H9 (cell line): ENCODE measurements at regions not wholly inside any gene's neighbourhood (a gene's known extent, or its start where the extent isn't known, plus 50 kb on each side); places are given as distances from the start of the nearest gene placed in this dataset.
"Not testable (repeated sequence)": the region's sequence is repeated elsewhere in the genome, so short reads cannot be mapped to it uniquely, and the experiment has no call there.

Source experiments
- DNase-seq: peaks from one replicate; pipeline ENCODE4 v3.0.0-alpha.2; 2017
- H2AFZ ChIP-seq: one replicate; pipeline ENCODE4 v1.6.1; 2013; ENCODE audit warnings: mild to moderate bottlenecking, low read length, control low read depth, moderate library complexity
- H2AK5ac ChIP-seq: 2 replicates; pipeline ENCODE4 v1.6.1; 2013; ENCODE audit warnings: low read length, control low read depth, mixed read lengths; ENCODE audit not compliant: insufficient read length
- H2BK120ac ChIP-seq: one replicate; pipeline ENCODE4 v1.6.1; 2013; ENCODE audit warnings: low read depth, mild to moderate bottlenecking, low read length, control low read depth, inconsistent platforms; ENCODE audit not compliant: poor library complexity, severe bottlenecking
- H2BK12ac ChIP-seq: 2 replicates; pipeline ENCODE4 v1.6.1; 2013; ENCODE audit warnings: low read length, control low read depth, mixed read lengths, low read depth; ENCODE audit not compliant: insufficient read length
- H2BK15ac ChIP-seq: 2 replicates; pipeline ENCODE4 v1.6.1; 2013; ENCODE audit warnings: low read depth, low read length, control low read depth
- H2BK20ac ChIP-seq: one replicate; pipeline ENCODE4 v1.6.1; 2013; ENCODE audit warnings: low read depth, mild to moderate bottlenecking, low read length, control low read depth, inconsistent platforms; ENCODE audit not compliant: poor library complexity, severe bottlenecking
- H2BK5ac ChIP-seq: 2 replicates; pipeline ENCODE4 v1.6.1; 2013; ENCODE audit warnings: low read length, control low read depth, mixed read lengths; ENCODE audit not compliant: insufficient read length
- H3K14ac ChIP-seq: 2 replicates; pipeline ENCODE4 v1.6.1; 2013; ENCODE audit warnings: low read length, control low read depth; ENCODE audit not compliant: insufficient read depth
- H3K18ac ChIP-seq: 2 replicates; pipeline ENCODE4 v1.6.1; 2013; ENCODE audit warnings: low read depth, mild to moderate bottlenecking, mixed read lengths, low read length, control low read depth; ENCODE audit not compliant: insufficient read length
- H3K23ac ChIP-seq: 2 replicates; pipeline ENCODE4 v1.6.1; 2013; ENCODE audit warnings: low read length, control low read depth, mixed read lengths, low read depth; ENCODE audit not compliant: insufficient read length
- H3K23me2 ChIP-seq: 2 replicates; pipeline ENCODE4 v1.6.1; 2013; ENCODE audit warnings: low read depth, mild to moderate bottlenecking, mixed read lengths, low read length, control low read depth; ENCODE audit not compliant: insufficient read length, poor library complexity, severe bottlenecking
- H3K27ac ChIP-seq: 2 replicates; pipeline ENCODE4 v1.5.1; 2013; ENCODE audit warnings: low read length, control low read depth, mixed read lengths, low read depth; ENCODE audit not compliant: insufficient read length
- H3K27me3 ChIP-seq: 2 replicates; pipeline ENCODE4 v1.6.1; 2013; ENCODE audit warnings: low read length, control low read depth, inconsistent platforms; ENCODE audit not compliant: insufficient read depth
- H3K4ac ChIP-seq: 2 replicates; pipeline ENCODE4 v1.6.1; 2013; ENCODE audit warnings: low read depth, mild to moderate bottlenecking, control low read depth, inconsistent platforms, low read length, moderate library complexity
- H3K4me1 ChIP-seq: 2 replicates; pipeline ENCODE4 v1.6.1; 2013; ENCODE audit warnings: low read length, control low read depth, inconsistent platforms; ENCODE audit not compliant: insufficient read depth
- H3K4me2 ChIP-seq: 2 replicates; pipeline ENCODE4 v1.6.1; 2013; ENCODE audit warnings: low read length, control low read depth, mixed read lengths; ENCODE audit not compliant: insufficient read length, insufficient read depth
- H3K56ac ChIP-seq: 2 replicates; pipeline ENCODE4 v1.6.1; 2013; ENCODE audit warnings: low read depth, mild to moderate bottlenecking, mixed read lengths, low read length, control low read depth; ENCODE audit not compliant: insufficient read length
- H3K79me1 ChIP-seq: 2 replicates; pipeline ENCODE4 v1.6.1; 2013; ENCODE audit warnings: low read depth, mild to moderate bottlenecking, moderate library complexity, low read length, control low read depth, inconsistent platforms; ENCODE audit not compliant: insufficient read depth, poor library complexity, severe bottlenecking
- H3K79me2 ChIP-seq: 2 replicates; pipeline ENCODE4 v1.6.1; 2013; ENCODE audit warnings: low read length, control low read depth, inconsistent platforms; ENCODE audit not compliant: insufficient read depth
- H3K9ac ChIP-seq: 2 replicates; pipeline ENCODE4 v1.6.1; 2013; ENCODE audit warnings: low read length, control low read depth, mixed read lengths; ENCODE audit not compliant: insufficient read length; ENCODE audit errors: extremely low read depth
- H3K9me3 ChIP-seq: one replicate; pipeline ENCODE4 v1.6.1; 2013; ENCODE audit warnings: low read depth, low read length, inconsistent platforms; ENCODE audit not compliant: control insufficient read depth
- H3T11ph ChIP-seq: one replicate; pipeline ENCODE4 v1.6.1; 2013; ENCODE audit warnings: mild to moderate bottlenecking, low read length, control low read depth, inconsistent platforms
- H4K20me1 ChIP-seq: one replicate; pipeline ENCODE4 v1.6.1; 2013; ENCODE audit not compliant: control insufficient read depth, insufficient read length, insufficient read depth
- H4K5ac ChIP-seq: 2 replicates; pipeline ENCODE4 v1.6.1; 2013; ENCODE audit warnings: low read depth, mild to moderate bottlenecking, mixed read lengths, low read length, control low read depth; ENCODE audit not compliant: insufficient read length
- H4K8ac ChIP-seq: replicated peaks from 2 replicates; pipeline ENCODE4 v1.6.1; 2013; ENCODE audit warnings: low read length, control low read depth, mixed read lengths, low read depth; ENCODE audit not compliant: insufficient read length
- H4K91ac ChIP-seq: 2 replicates; pipeline ENCODE4 v1.6.1; 2013; ENCODE audit warnings: low read depth, mild to moderate bottlenecking, moderate library complexity, mixed read lengths, low read length, control low read depth; ENCODE audit not compliant: insufficient read length
- H3K27ac Mint-ChIP-seq, 3 experiments: 2 replicates in 2 of 3; 3 replicates in 1 of 3; pipeline ENCODE4 v1.8.0; 2020 to 2021; ENCODE audit warnings: mixed read lengths in 3 of 3, mild to moderate bottlenecking in 1 of 3, moderate library complexity in 1 of 3
- H3K27me3 Mint-ChIP-seq: 2 replicates; pipeline ENCODE4 v1.8.0; 2021; ENCODE audit warnings: low read depth, mild to moderate bottlenecking, moderate library complexity, mixed read lengths
- H3K36me3 Mint-ChIP-seq, 3 experiments: 2 replicates in 2 of 3; 3 replicates in 1 of 3; pipeline ENCODE4 v1.8.0; 2020 to 2021; ENCODE audit warnings: low read depth in 3 of 3, mixed read lengths in 3 of 3; ENCODE audit not compliant: insufficient read depth in 1 of 3
- H3K4me1 Mint-ChIP-seq, 2 experiments: 2 replicates each; pipeline ENCODE4 v1.8.0; 2020; ENCODE audit warnings: mixed read lengths in 2 of 2
- H3K4me3 Mint-ChIP-seq, 2 experiments: 2 replicates in 1 of 2; 3 replicates in 1 of 2; pipeline ENCODE4 v1.8.0; 2020 to 2021; ENCODE audit warnings: mild to moderate bottlenecking in 2 of 2, mixed read lengths in 2 of 2, moderate library complexity in 1 of 2
- H3K9me3 Mint-ChIP-seq, 2 experiments: 2 replicates in 1 of 2; 3 replicates in 1 of 2; pipeline ENCODE4 v1.8.0; 2020; ENCODE audit warnings: mild to moderate bottlenecking in 2 of 2, mixed read lengths in 2 of 2, moderate library complexity in 1 of 2
- WGBS: extraction: QIAGEN DNeasy Blood & Tissue Kit; methylation state at CpG from one replicate; pipeline ENCODE4 v1.1.7; 2013; ENCODE audit warnings: missing lambda C conversion rate, low lambda C conversion rate, mixed read lengths; ENCODE audit not compliant: insufficient read length; ENCODE audit errors: extremely low coverage; 5-methylcytosine and 5-hydroxymethylcytosine counted together

DNA sequence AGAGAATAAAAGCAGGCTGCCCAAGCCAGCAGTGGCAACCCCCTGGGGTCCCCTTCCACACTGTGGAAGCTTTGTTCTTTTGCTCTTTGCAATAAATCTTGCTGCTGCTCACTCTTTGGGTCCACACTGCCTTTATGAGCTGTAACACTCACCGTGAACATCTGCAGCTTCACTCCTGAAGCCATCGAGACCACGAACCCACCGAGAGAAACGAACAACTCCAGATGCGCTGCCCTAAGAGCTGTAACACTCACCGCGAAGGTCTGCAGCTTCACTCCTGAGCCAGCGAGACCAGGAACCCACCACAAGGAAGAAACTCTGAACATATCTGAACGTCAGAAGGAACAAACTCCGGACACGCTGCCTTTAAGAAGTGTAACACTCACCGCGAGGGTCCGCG lies 1252.9 kb downstream of the STIM2 start:
- H3K27ac ChIP-seq, H2BK15ac ChIP-seq, H3T11ph ChIP-seq, H4K20me1 ChIP-seq, H2BK12ac ChIP-seq, H3K4ac ChIP-seq, H3K4me2 ChIP-seq, H3K79me2 ChIP-seq, H4K91ac ChIP-seq, H3K27me3 ChIP-seq, DNase-seq, H3K9me3 ChIP-seq, H3K27me3 Mint-ChIP-seq, H3K9ac ChIP-seq, H2BK20ac ChIP-seq, H2AFZ ChIP-seq, H3K79me1 ChIP-seq, H3K4me1 Mint-ChIP-seq, H4K5ac ChIP-seq, H3K23ac ChIP-seq, H3K4me1 ChIP-seq, H3K9me3 Mint-ChIP-seq, H2BK5ac ChIP-seq, H3K14ac ChIP-seq, H2BK120ac ChIP-seq, H3K18ac ChIP-seq, H2AK5ac ChIP-seq, H3K56ac ChIP-seq, H4K8ac ChIP-seq, H3K23me2 ChIP-seq, H3K4me3 Mint-ChIP-seq: not testable (repeated sequence)
- no CpG with 5 or more reads among the region's 16 CpGs for WGBS
- peaks cover 0 to 12% (median 7%) of the 10 kb centered on the region in 3 experiments; a peak in 4 of 7 replicates for H3K36me3 Mint-ChIP-seq
- peak overlapping the region in 1 of 3 experiments; percentile 67; a peak in 1 of 7 replicates for H3K27ac Mint-ChIP-seq

GRCh38 chr4:28116526-28117083 lies 1256.0 kb downstream of the STIM2 start:
- H2BK120ac ChIP-seq, H4K91ac ChIP-seq, H3K14ac ChIP-seq, H3K4ac ChIP-seq, H3K4me1 ChIP-seq, H3K23me2 ChIP-seq, H3K27ac ChIP-seq, H3T11ph ChIP-seq, H4K8ac ChIP-seq, H2BK12ac ChIP-seq, H3K18ac ChIP-seq, H3K27me3 ChIP-seq, H3K56ac ChIP-seq, H3K4me2 ChIP-seq, H3K27me3 Mint-ChIP-seq, H4K20me1 ChIP-seq, H2BK15ac ChIP-seq, H3K9ac ChIP-seq, H3K4me1 Mint-ChIP-seq, H3K9me3 Mint-ChIP-seq, DNase-seq, H3K23ac ChIP-seq, H2BK5ac ChIP-seq, H2BK20ac ChIP-seq, H2AK5ac ChIP-seq, H3K4me3 Mint-ChIP-seq, H3K79me2 ChIP-seq, H4K5ac ChIP-seq, H3K79me1 ChIP-seq, H3K9me3 ChIP-seq, H2AFZ ChIP-seq: not testable (repeated sequence)
- no CpG with 5 or more reads among the region's 12 CpGs for WGBS
- Mint-ChIP-seq H3K27ac (peak overlapping the region in 1 of 3 experiments; percentile 27; a peak in 1 of 7 replicates), H3K36me3 (peaks cover 0 to 12% (median 7%) of the 10 kb centered on the region in 3 experiments; a peak in 4 of 7 replicates)
